SK-N-SH (cell line): ENCODE measurements at regions not wholly inside any gene's neighbourhood (a gene's known extent, or its start where the extent isn't known, plus 50 kb on each side); places are given as distances from the start of the nearest gene placed in this dataset.

Source experiments
- CTCF ChIA-PET: fragments of 300-600, 350-600 bp; formaldehyde crosslinking; extraction: SDS; loops from one replicate; lab custom pipeline; 2021; lab: Yijun Ruan, JAX
- POLR2A ChIA-PET: fragments of 350-600 bp; sonication (Branson Sonifier 250); formaldehyde crosslinking; extraction: SDS; loops from one replicate; lab custom pipeline; 2020; ENCODE audit warnings: antibody characterized with exemption, inconsistent platforms; lab: Yijun Ruan, JAX
- DNase-seq: peaks from one replicate; pipeline ENCODE4 v3.0.0; 2012
- H2AFZ ChIP-seq: fragments of 200-600 bp; sonication (generic); 2 replicates; pipeline ENCODE4 v1.8.1; 2016; ENCODE audit warnings: antibody characterized with exemption, mild to moderate bottlenecking, low read depth
- H3F3A ChIP-seq: fragments of 200-600 bp; sonication (generic); replicated peaks from 2 replicates; pipeline ENCODE3; 2016; ENCODE audit warnings: antibody characterized with exemption, mild to moderate bottlenecking; ENCODE audit not compliant: insufficient read depth
- H3K27ac ChIP-seq, 2 experiments: fragments of 200-500 bp in 1 of 2; fragments of 200-600 bp in 1 of 2; sonication (Bioruptor generic) in 1 of 2; sonication (generic), shearing (Covaris generic) in 1 of 2; 2 replicates each; pipeline versions ENCODE4 v1.5.1 to v1.6.1; 2014 to 2016; ENCODE audit warnings: low read depth in 2 of 2, inconsistent platforms in 1 of 2, low read length in 1 of 2, mild to moderate bottlenecking in 1 of 2, mixed read lengths in 1 of 2
- H3K27me3 ChIP-seq: fragments of 200-600 bp; sonication (generic), shearing (Covaris generic); 2 replicates; pipeline ENCODE4 v1.6.1; 2016; ENCODE audit warnings: mixed run types; ENCODE audit not compliant: insufficient read depth
- H3K36me3 ChIP-seq, 2 experiments: fragments of 200-500 bp in 1 of 2; fragments of 200-600 bp in 1 of 2; sonication (Bioruptor generic) in 1 of 2; sonication (generic) in 1 of 2; replicated peaks in 1 of 2; 2 replicates each; pipeline versions ENCODE3 to v1.5.1; 2014 to 2016; ENCODE audit warnings: low read length in 1 of 2, mild to moderate bottlenecking in 1 of 2; ENCODE audit not compliant: insufficient read depth in 2 of 2, control insufficient read depth in 1 of 2
- H3K4me1 ChIP-seq, 2 experiments: fragments of 200-500 bp in 1 of 2; fragments of 200-600 bp in 1 of 2; sonication (Bioruptor generic) in 1 of 2; sonication (generic), shearing (Covaris generic) in 1 of 2; 2 replicates each; pipeline versions ENCODE4 v1.5.1 to v1.6.1; 2014 to 2016; ENCODE audit warnings: low read depth in 1 of 2, low read length in 1 of 2, mixed run types in 1 of 2; ENCODE audit not compliant: insufficient read depth in 2 of 2, control insufficient read depth in 1 of 2
- H3K4me2 ChIP-seq: fragments of 200-600 bp; sonication (generic), shearing (Covaris generic); 2 replicates; pipeline ENCODE4 v1.6.1; 2017; ENCODE audit warnings: mixed run types
- H3K4me3 ChIP-seq, 2 experiments: fragments of 200-500 bp in 1 of 2; fragments of 200-600 bp in 1 of 2; sonication (Bioruptor generic) in 1 of 2; sonication (generic), shearing (Covaris generic) in 1 of 2; 2 replicates each; pipeline versions ENCODE4 v1.5.1 to v1.8.1; 2014 to 2016; ENCODE audit warnings: low read depth in 2 of 2, inconsistent platforms in 1 of 2, low read length in 1 of 2, mild to moderate bottlenecking in 1 of 2, mixed read lengths in 1 of 2, moderate library complexity in 1 of 2
- H3K79me2 ChIP-seq: fragments of 200-600 bp; sonication (generic); 2 replicates; pipeline ENCODE4 v1.8.1; 2017; ENCODE audit warnings: mild to moderate bottlenecking; ENCODE audit not compliant: insufficient read depth
- H3K9ac ChIP-seq: fragments of 200-600 bp; sonication (generic); 2 replicates; pipeline ENCODE4 v1.6.1; 2017; ENCODE audit warnings: mixed run types
- H3K9me2 ChIP-seq: fragments of 200-600 bp; sonication (generic); 2 replicates; pipeline ENCODE4 v1.6.1; 2017; ENCODE audit warnings: mixed run types
- H3K9me3 ChIP-seq: fragments of 200-600 bp; sonication (generic); 2 replicates; pipeline ENCODE4 v1.6.1; 2017; ENCODE audit warnings: mixed run types, mild to moderate bottlenecking, moderate library complexity
- H4K20me1 ChIP-seq: fragments of 200-600 bp; sonication (generic); 2 replicates; pipeline ENCODE4 v1.6.1; 2017; ENCODE audit warnings: mild to moderate bottlenecking, mixed run types; ENCODE audit not compliant: insufficient read depth
- CTCF ChIP-seq: fragments of 200-600 bp; sonication (generic); IDR thresholded peaks from 2 replicates; pipeline ENCODE4 v1.6.1; 2017; ENCODE audit warnings: antibody characterized with exemption, mild to moderate bottlenecking, moderate library complexity
- EP300 ChIP-seq, 2 experiments: IDR thresholded peaks; 2 replicates each; pipeline versions ENCODE4 v1.4.0 to v1.6.1; 2012; ENCODE audit warnings: borderline replicate concordance in 1 of 2, low read depth in 1 of 2, low read length in 1 of 2
- FOXJ3 ChIP-seq: sonication (generic); formaldehyde crosslinking; IDR thresholded peaks from 2 replicates; pipeline ENCODE4 v1.5.1; 2020; ENCODE audit warnings: mild to moderate bottlenecking, missing genetic modification reagents
- FOXM1 ChIP-seq: IDR thresholded peaks from 2 replicates; pipeline ENCODE4 v1.4.0; 2012; ENCODE audit warnings: low read depth, mild to moderate bottlenecking
- GATA2 ChIP-seq: sonication (generic); formaldehyde crosslinking; IDR thresholded peaks from 2 replicates; pipeline ENCODE4 v1.5.0; 2020; ENCODE audit warnings: mild to moderate bottlenecking, missing genetic modification reagents
- JUND ChIP-seq: IDR thresholded peaks from 2 replicates; pipeline ENCODE4 v1.4.0; 2012
- MEF2A ChIP-seq: IDR thresholded peaks from 2 replicates; pipeline ENCODE4 v1.4.0; 2012; ENCODE audit warnings: low read depth, borderline replicate concordance
- NRF1 ChIP-seq: IDR thresholded peaks from 2 replicates; pipeline ENCODE4 v1.6.1; 2012; ENCODE audit warnings: low read depth, mild to moderate bottlenecking, low read length
- POLR2AphosphoS5 ChIP-seq: IDR thresholded peaks from 2 replicates; pipeline ENCODE4 v1.6.1; 2012; ENCODE audit warnings: low read depth, low read length
- RCOR1 ChIP-seq: fragments of 150-350 bp; IDR thresholded peaks from 2 replicates; pipeline ENCODE4 v1.6.1; 2017; ENCODE audit warnings: antibody characterized with exemption, low read length
- REST ChIP-seq: IDR thresholded peaks from 2 replicates; pipeline ENCODE4 v1.6.1; 2012; ENCODE audit warnings: mild to moderate bottlenecking, low read depth, low read length, moderate library complexity
- RFX5 ChIP-seq: IDR thresholded peaks from 2 replicates; pipeline ENCODE4 v1.6.1; 2012; ENCODE audit warnings: mild to moderate bottlenecking, improper control_type of control experiment, low read length
- USF1 ChIP-seq: IDR thresholded peaks from 2 replicates; pipeline ENCODE4 v1.4.0; 2012; ENCODE audit warnings: low read depth, borderline replicate concordance
- ZBTB33 ChIP-seq: IDR thresholded peaks from 2 replicates; pipeline ENCODE4 v1.4.0; 2012; ENCODE audit warnings: low read depth, borderline replicate concordance
- WGBS: methylation state at CpG from one replicate; pipeline ENCODE4 v1.1.6; 2017; ENCODE audit warnings: low lambda C conversion rate; 5-methylcytosine and 5-hydroxymethylcytosine counted together

- Histone ChIP-seq H2AFZ (peak overlapping the region; percentile 65; the same call in 1 of the 2 replicates), H3K4me2 (no peak overlapping the region), H3K9ac (no peak overlapping the region), H3K4me1 (peaks cover 4 to 14% of the 10 kb centered on the region in 2 experiments; a peak in 2 of 4 replicates), H3F3A (no peaks in the 10 kb centered on the region), H3K27me3 (no peaks in the 10 kb centered on the region), H4K20me1 (no peaks in the 10 kb centered on the region), H3K4me3 (no peak overlapping the region), H3K79me2 (no peaks in the 10 kb centered on the region), H3K9me3 (no peaks in the 10 kb centered on the region), H3K27ac (no peak overlapping the region), H3K9me2 (no peaks in the 10 kb centered on the region), H3K36me3 (no peaks in the 10 kb centered on the region)
- ChIA-PET POLR2A (no interaction called here), CTCF (no interaction called here)
- no peak for TF ChIP-seq REST
- no peak for TF ChIP-seq JUND
- no peak for TF ChIP-seq RFX5
- no peak for TF ChIP-seq RCOR1
- TF ChIP-seq FOXM1 = no peak
- no peak for TF ChIP-seq CTCF
- TF ChIP-seq ZBTB33 = no peak
- no peak for TF ChIP-seq MEF2A
- TF ChIP-seq FOXJ3 (CRISPR knock-in tag) = no peak
- no peak for TF ChIP-seq GATA2 (CRISPR knock-in tag)
- TF ChIP-seq USF1 = no peak
- no peak for TF ChIP-seq NRF1
- TF ChIP-seq POLR2AphosphoS5 = no peak
- no peak for TF ChIP-seq EP300 (IDR thresholded peaks at IDR 0.05; ENCODE audit: borderline replicate concordance in 1 of 2, low read depth in 1 of 2, low read length in 1 of 2)
- no peak for DNase-seq
- 96% methylated on average over 1 of the region's 1 CpG for WGBS
Observed at GRCh38 chr2:12007282-12007681, 260.9 kb downstream of the LPIN1 start.
